ENCODE measurements at regions not wholly inside any gene's neighbourhood (a gene's known extent, or its start where the extent isn't known, plus 50 kb on each side); places are given as distances from the start of the nearest gene placed in this dataset.

GRCh38 chr1:116820369-116820768 lies 66.1 kb downstream of the CD2 start (continued):
- no peak for TF ChIP-seq HNF4A (conservative IDR thresholded peaks at IDR 0.05)

GRCh38 chr1:116821763-116822162 lies 67.5 kb downstream of the CD2 start:
- no peaks in the 10 kb centered on the region for H3K9me3 ChIP-seq (ENCODE audit: control insufficient read depth in 4 of 4, low read length in 3 of 4)
- no peak overlapping the region for H3K9ac ChIP-seq (ENCODE audit: low read depth in 1 of 2, low read length in 2 of 2)
- H3K27ac ChIP-seq (ENCODE audit: low read depth in 1 of 2, low read length in 2 of 2) = no peak overlapping the region
- 92% methylated on average over 2 of the region's 2 CpGs for WGBS
- DNase-seq (ENCODE audit: low spot score) = no peak
- no peaks in the 10 kb centered on the region for H3K27me3 ChIP-seq (ENCODE audit: control insufficient read depth in 4 of 4, insufficient read depth in 4 of 4, low read length in 3 of 4)
- H3K4me3 ChIP-seq (ENCODE audit: low read depth in 1 of 3, low read length in 3 of 3) = no peak overlapping the region
- H3K36me3 ChIP-seq (ENCODE audit: control insufficient read depth in 4 of 4, insufficient read depth in 3 of 4, low read depth in 1 of 4, low read length in 3 of 4) = no peaks in the 10 kb centered on the region
- TF ChIP-seq CTCF (IDR thresholded peaks at IDR 0.05; ENCODE audit: low read depth, low read length, missing input control) = no peak
- TF ChIP-seq SP1 (IDR thresholded peaks at IDR 0.05) = no peak
- TF ChIP-seq FOXA1 (IDR thresholded peaks at IDR 0.05) = no peak
- no peaks in the 10 kb centered on the region for H3K4me1 ChIP-seq (ENCODE audit: control insufficient read depth in 4 of 4, insufficient read depth in 4 of 4, low read length in 3 of 4)

DNA sequence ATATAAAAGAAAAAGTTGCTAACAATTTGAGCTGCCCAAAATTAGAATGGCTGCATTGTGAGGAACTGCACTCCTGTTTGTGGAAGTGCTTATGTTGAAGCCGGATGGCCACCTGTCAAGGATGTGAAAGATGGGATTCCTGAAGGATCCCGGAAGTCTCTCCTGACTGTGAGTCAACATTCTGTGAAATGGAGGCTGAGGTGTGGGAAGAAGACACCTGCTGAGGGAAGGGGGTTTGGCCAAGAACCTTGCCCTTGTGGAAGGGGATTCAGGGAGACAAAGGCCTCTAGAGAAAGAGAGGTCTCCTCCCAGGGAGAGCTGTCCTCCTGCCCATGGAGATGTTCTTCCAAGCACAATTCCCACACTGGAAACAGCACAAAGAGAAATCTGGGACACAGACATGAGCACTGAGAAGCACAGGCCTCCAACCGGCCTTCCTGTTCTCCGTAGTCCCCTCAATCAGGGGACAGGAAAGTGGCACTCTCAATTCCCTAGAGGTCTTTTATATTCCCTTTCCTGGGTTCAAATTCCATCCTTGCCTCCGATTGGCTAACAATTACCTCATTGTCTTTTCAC lies 70.5 kb downstream of the CD2 start:
- no peak for DNase-seq (ENCODE audit: low spot score)
- Histone ChIP-seq H3K27ac (ENCODE audit: low read depth in 1 of 2, low read length in 2 of 2) (no peak overlapping the region), H3K27me3 (ENCODE audit: control insufficient read depth in 4 of 4, insufficient read depth in 4 of 4, low read length in 3 of 4) (no peaks in the 10 kb centered on the region), H3K9ac (ENCODE audit: low read depth in 1 of 2, low read length in 2 of 2) (no peak overlapping the region), H3K36me3 (ENCODE audit: control insufficient read depth in 4 of 4, insufficient read depth in 3 of 4, low read depth in 1 of 4, low read length in 3 of 4) (no peaks in the 10 kb centered on the region), H3K9me3 (ENCODE audit: control insufficient read depth in 4 of 4, low read length in 3 of 4) (no peaks in the 10 kb centered on the region), H3K4me1 (ENCODE audit: control insufficient read depth in 4 of 4, insufficient read depth in 4 of 4, low read length in 3 of 4) (no peaks in the 10 kb centered on the region), H3K4me3 (ENCODE audit: low read depth in 1 of 3, low read length in 3 of 3) (no peak overlapping the region)
- TF ChIP-seq ATF3 (IDR thresholded peaks at IDR 0.05) (no peak), TAF1 (conservative IDR thresholded peaks at IDR 0.05) (no peak), JUND (IDR thresholded peaks at IDR 0.05) (no peak), FOXA1 (IDR thresholded peaks at IDR 0.05) (no peak), GABPA (IDR thresholded peaks at IDR 0.05 in 1 of 2, conservative IDR thresholded peaks at IDR 0.05 in 1 of 2) (no peak), HNF4A (conservative IDR thresholded peaks at IDR 0.05) (no peak), NR2F2 (IDR thresholded peaks at IDR 0.05) (no peak), SP1 (IDR thresholded peaks at IDR 0.05) (no peak), EGR1 (IDR thresholded peaks at IDR 0.05; ENCODE audit: low read depth in 2 of 2) (no peak), RAD21 (IDR thresholded peaks at IDR 0.05) (no peak), HNF4G (IDR thresholded peaks at IDR 0.05) (no peak), MAX (IDR thresholded peaks at IDR 0.05) (no peak), CTCF (IDR thresholded peaks at IDR 0.05; ENCODE audit: low read depth, low read length, missing input control) (no peak)
- TF ChIP-seq, protein P1, sequence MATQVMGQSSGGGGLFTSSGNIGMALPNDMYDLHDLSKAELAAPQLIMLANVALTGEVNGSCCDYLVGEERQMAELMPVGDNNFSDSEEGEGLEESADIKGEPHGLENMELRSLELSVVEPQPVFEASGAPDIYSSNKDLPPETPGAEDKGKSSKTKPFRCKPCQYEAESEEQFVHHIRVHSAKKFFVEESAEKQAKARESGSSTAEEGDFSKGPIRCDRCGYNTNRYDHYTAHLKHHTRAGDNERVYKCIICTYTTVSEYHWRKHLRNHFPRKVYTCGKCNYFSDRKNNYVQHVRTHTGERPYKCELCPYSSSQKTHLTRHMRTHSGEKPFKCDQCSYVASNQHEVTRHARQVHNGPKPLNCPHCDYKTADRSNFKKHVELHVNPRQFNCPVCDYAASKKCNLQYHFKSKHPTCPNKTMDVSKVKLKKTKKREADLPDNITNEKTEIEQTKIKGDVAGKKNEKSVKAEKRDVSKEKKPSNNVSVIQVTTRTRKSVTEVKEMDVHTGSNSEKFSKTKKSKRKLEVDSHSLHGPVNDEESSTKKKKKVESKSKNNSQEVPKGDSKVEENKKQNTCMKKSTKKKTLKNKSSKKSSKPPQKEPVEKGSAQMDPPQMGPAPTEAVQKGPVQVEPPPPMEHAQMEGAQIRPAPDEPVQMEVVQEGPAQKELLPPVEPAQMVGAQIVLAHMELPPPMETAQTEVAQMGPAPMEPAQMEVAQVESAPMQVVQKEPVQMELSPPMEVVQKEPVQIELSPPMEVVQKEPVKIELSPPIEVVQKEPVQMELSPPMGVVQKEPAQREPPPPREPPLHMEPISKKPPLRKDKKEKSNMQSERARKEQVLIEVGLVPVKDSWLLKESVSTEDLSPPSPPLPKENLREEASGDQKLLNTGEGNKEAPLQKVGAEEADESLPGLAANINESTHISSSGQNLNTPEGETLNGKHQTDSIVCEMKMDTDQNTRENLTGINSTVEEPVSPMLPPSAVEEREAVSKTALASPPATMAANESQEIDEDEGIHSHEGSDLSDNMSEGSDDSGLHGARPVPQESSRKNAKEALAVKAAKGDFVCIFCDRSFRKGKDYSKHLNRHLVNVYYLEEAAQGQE (IDR thresholded peaks at IDR 0.05) = no peak
- TF ChIP-seq, protein P2, sequence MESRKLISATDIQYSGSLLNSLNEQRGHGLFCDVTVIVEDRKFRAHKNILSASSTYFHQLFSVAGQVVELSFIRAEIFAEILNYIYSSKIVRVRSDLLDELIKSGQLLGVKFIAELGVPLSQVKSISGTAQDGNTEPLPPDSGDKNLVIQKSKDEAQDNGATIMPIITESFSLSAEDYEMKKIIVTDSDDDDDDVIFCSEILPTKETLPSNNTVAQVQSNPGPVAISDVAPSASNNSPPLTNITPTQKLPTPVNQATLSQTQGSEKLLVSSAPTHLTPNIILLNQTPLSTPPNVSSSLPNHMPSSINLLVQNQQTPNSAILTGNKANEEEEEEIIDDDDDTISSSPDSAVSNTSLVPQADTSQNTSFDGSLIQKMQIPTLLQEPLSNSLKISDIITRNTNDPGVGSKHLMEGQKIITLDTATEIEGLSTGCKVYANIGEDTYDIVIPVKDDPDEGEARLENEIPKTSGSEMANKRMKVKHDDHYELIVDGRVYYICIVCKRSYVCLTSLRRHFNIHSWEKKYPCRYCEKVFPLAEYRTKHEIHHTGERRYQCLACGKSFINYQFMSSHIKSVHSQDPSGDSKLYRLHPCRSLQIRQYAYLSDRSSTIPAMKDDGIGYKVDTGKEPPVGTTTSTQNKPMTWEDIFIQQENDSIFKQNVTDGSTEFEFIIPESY (IDR thresholded peaks at IDR 0.05) = no peak
- 83% methylated on average over 5 of the region's 5 CpGs for WGBS
